HCT116 (cell line): ENCODE measurements at regions not wholly inside any gene's neighbourhood (a gene's known extent, or its start where the extent isn't known, plus 50 kb on each side); places are given as distances from the start of the nearest gene placed in this dataset.

Experiments used
- ATAC-seq: fragments of 200-7000 bp; cut with Tn5 transposase; 2 replicates; pipeline ENCODE4 v1.9.1; 2020; ENCODE audit warnings: mild to moderate bottlenecking, moderate library complexity
- BruUV-seq: library from RNA; stranded (reverse); fragments of 400-500 nt; replicated peaks from 2 replicates; lab custom pipeline; 2021; lab: Mats Ljungman, UMichigan
- CTCF ChIA-PET: fragments of 300-600 bp; sonication (Branson Sonifier 250); formaldehyde crosslinking; loops from one replicate; lab custom pipeline; 2021; ENCODE audit warnings: antibody characterized with exemption; lab: Charles Lee
- POLR2A ChIA-PET: fragments of 300-600, 350-600 bp; sonication (Branson Sonifier 250); formaldehyde crosslinking; loops from one replicate; lab custom pipeline; 2021; ENCODE audit warnings: antibody characterized with exemption; lab: Charles Lee
- RAD21 ChIA-PET, 2 experiments: fragments of 300-600 bp; sonication (Branson Sonifier 250); formaldehyde crosslinking; loops; one replicate each; lab custom pipeline; 2023; ENCODE audit warnings: low total read pairs in 2 of 2; ENCODE audit not compliant: uncharacterized antibody in 2 of 2, unreplicated experiment in 2 of 2, low non-redundant PET in 1 of 2; lab: Charles Lee
- DNase-seq: peaks from one replicate; pipeline ENCODE4 v3.0.0-alpha.2; 2010; ENCODE audit warnings: low read depth, low spot score
- H2AFZ ChIP-seq: fragments of 200-600 bp; shearing (Covaris generic), sonication (generic); 2 replicates; pipeline ENCODE4 v1.6.1; 2017; ENCODE audit warnings: low read depth, mixed run types, mixed read lengths, antibody characterized with exemption, low read length; ENCODE audit not compliant: poor library complexity, severe bottlenecking
- H3K27ac ChIP-seq: 2 replicates; pipeline ENCODE4 v1.5.1; 2012; ENCODE audit warnings: low read depth, low read length
- H3K27me3 ChIP-seq: fragments of 200-600 bp; sonication (generic); 2 replicates; pipeline ENCODE4 v1.6.1; 2016; ENCODE audit warnings: mixed run types, low read length, mixed read lengths; ENCODE audit not compliant: insufficient read depth
- H3K36me3 ChIP-seq, 2 experiments: fragments of 200-500 bp in 1 of 2; fragments of 200-600 bp in 1 of 2; sonication (Bioruptor generic) in 1 of 2; sonication (generic) in 1 of 2; 2 replicates each; pipeline versions ENCODE4 v1.5.1 to v1.6.1; 2014 to 2016; ENCODE audit warnings: low read length in 2 of 2, inconsistent platforms in 1 of 2, mixed read lengths in 1 of 2, mixed run types in 1 of 2; ENCODE audit not compliant: insufficient read depth in 2 of 2, control insufficient read depth in 1 of 2
- H3K4me1 ChIP-seq, 2 experiments: fragments of 200-600 bp in 1 of 2; sonication (generic) in 1 of 2; 2 replicates each; pipeline versions ENCODE4 v1.5.1 to v1.6.1; 2012 to 2017; ENCODE audit warnings: low read length in 2 of 2, inconsistent platforms in 1 of 2, mild to moderate bottlenecking in 1 of 2, mixed read lengths in 1 of 2, mixed run types in 1 of 2, moderate library complexity in 1 of 2; ENCODE audit not compliant: insufficient read depth in 2 of 2, control insufficient read depth in 1 of 2
- H3K4me2 ChIP-seq: fragments of 200-600 bp; sonication (generic); 2 replicates; pipeline ENCODE4 v1.6.1; 2017; ENCODE audit warnings: mixed run types, low read length, mixed read lengths
- H3K4me3 ChIP-seq, 2 experiments: fragments of 200-600 bp in 1 of 2; sonication (generic) in 1 of 2; replicated peaks in 1 of 2; 2 replicates each; pipeline ENCODE4 v1.5.1; 2011 to 2016; ENCODE audit warnings: low read length in 2 of 2, control low read depth in 1 of 2, low read depth in 1 of 2, mild to moderate bottlenecking in 1 of 2, mixed read lengths in 1 of 2, mixed run types in 1 of 2
- H3K79me2 ChIP-seq: fragments of 200-600 bp; sonication (generic); 2 replicates; pipeline ENCODE4 v1.6.1; 2017; ENCODE audit warnings: mild to moderate bottlenecking, mixed run types, low read length, moderate library complexity, mixed read lengths; ENCODE audit not compliant: insufficient read depth
- H3K9ac ChIP-seq: fragments of 200-600 bp; sonication (generic); 2 replicates; pipeline ENCODE4 v1.6.1; 2016; ENCODE audit warnings: low read length, mixed read lengths
- H3K9me2 ChIP-seq: fragments of 200-600 bp; sonication (generic), shearing (Covaris generic); 2 replicates; pipeline ENCODE4 v1.6.1; 2017; ENCODE audit warnings: mixed run types, mild to moderate bottlenecking, moderate library complexity; ENCODE audit not compliant: insufficient read depth
- H3K9me3 ChIP-seq, 2 experiments: fragments of 200-500 bp in 1 of 2; fragments of 200-600 bp in 1 of 2; sonication (Bioruptor generic) in 1 of 2; sonication (generic) in 1 of 2; 2 replicates each; pipeline ENCODE4 v1.6.1; 2014 to 2017; ENCODE audit warnings: low read length in 2 of 2, mixed read lengths in 2 of 2, inconsistent platforms in 1 of 2, low read depth in 1 of 2, mild to moderate bottlenecking in 1 of 2, mixed run types in 1 of 2, moderate library complexity in 1 of 2; ENCODE audit not compliant: control insufficient read depth in 1 of 2, insufficient read depth in 1 of 2
- H4K20me1 ChIP-seq: fragments of 200-600 bp; sonication (generic), shearing (Covaris generic); 2 replicates; pipeline ENCODE4 v1.6.1; 2017; ENCODE audit warnings: mixed run types, mild to moderate bottlenecking, moderate library complexity; ENCODE audit not compliant: insufficient read depth
- CBX3 ChIP-seq: IDR thresholded peaks from 2 replicates; pipeline ENCODE4 v1.6.1; 2012; ENCODE audit warnings: low read depth
- CEBPB ChIP-seq: IDR thresholded peaks from 2 replicates; pipeline ENCODE4 v1.6.1; 2012; ENCODE audit warnings: low read depth
- EGR1 ChIP-seq: IDR thresholded peaks from 2 replicates; pipeline ENCODE4 v1.6.1; 2012; ENCODE audit warnings: low read depth
- EZH2phosphoT487 ChIP-seq: fragments of 200-600 bp; IDR thresholded peaks from 2 replicates; pipeline ENCODE4 v1.6.1; 2018; ENCODE audit warnings: antibody characterized with exemption, borderline replicate concordance
- JUND ChIP-seq: IDR thresholded peaks from 2 replicates; pipeline ENCODE4 v1.6.1; 2012
- POLR2AphosphoS5 ChIP-seq: IDR thresholded peaks from 2 replicates; pipeline ENCODE4 v1.6.1; 2011; ENCODE audit warnings: mild to moderate bottlenecking, low read depth, low read length, moderate library complexity
- SIN3A ChIP-seq: IDR thresholded peaks from 2 replicates; pipeline ENCODE4 v1.6.1; 2012; ENCODE audit warnings: low read depth
- TCF7L2 ChIP-seq: IDR thresholded peaks from 2 replicates; pipeline ENCODE4 v1.7.0; 2011; ENCODE audit warnings: borderline replicate concordance, inconsistent platforms; ENCODE audit not compliant: insufficient read depth, insufficient read length; ENCODE audit errors: extremely low read depth
- ZFX ChIP-seq: fragments of 450-650 bp; IDR thresholded peaks from 2 replicates; pipeline ENCODE4 v1.6.1; 2017
- ZNF274 ChIP-seq: fragments of 200-500 bp; sonication (Bioruptor generic); IDR thresholded peaks from 2 replicates; pipeline ENCODE4 v1.6.1; 2014; ENCODE audit warnings: mild to moderate bottlenecking, low read depth, low read length, inconsistent platforms
- intact Hi-C: fragments of 100-400 bp; cut with micrococcal nuclease; formaldehyde crosslinking; loops from 2 replicates; pipeline ENCODE4 v1.10.0; 2022
- TF ChIP-seq, protein P1 (sequence below): IDR thresholded peaks from 2 replicates; pipeline ENCODE4 v1.6.1; 2012; ENCODE audit warnings: low read depth

DNA sequence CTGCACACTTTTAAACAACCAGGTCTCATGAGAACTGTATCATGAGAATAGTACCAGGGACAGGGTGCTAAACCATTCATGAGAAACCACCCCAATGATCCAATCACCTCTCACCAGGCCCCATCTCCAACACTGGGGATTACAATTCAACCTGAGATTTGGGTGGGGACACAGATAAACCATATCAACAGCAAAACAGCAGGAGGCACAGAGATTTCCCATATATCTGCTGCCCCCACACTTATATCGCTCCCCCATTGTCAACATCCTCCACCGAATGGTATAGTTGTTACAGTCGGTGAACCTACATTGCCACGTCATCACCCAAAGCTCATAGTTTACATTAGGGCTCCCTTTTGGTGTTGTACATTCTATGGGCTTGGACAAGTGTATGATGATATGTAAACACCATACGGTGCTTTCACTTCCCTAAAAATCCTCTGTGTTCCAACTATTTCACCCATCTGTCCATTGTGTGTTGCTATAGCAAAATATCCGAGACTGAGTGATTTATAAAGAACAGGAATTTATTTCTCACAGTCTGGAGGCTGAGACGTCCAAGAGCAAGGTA lies 224.8 kb downstream of the FAM43A start:
- no TSS peak for BruUV-seq
- Histone ChIP-seq H3K9ac (no peak overlapping the region), H4K20me1 (no peaks in the 10 kb centered on the region), H3K36me3 (no peaks in the 10 kb centered on the region), H3K4me1 (no peaks in the 10 kb centered on the region), H3K79me2 (no peaks in the 10 kb centered on the region), H3K4me3 (no peak overlapping the region)
- DNase-seq, result no peak
- ChIA-PET POLR2A (no interaction called here), CTCF (no interaction called here)
- TF ChIP-seq, protein P1, sequence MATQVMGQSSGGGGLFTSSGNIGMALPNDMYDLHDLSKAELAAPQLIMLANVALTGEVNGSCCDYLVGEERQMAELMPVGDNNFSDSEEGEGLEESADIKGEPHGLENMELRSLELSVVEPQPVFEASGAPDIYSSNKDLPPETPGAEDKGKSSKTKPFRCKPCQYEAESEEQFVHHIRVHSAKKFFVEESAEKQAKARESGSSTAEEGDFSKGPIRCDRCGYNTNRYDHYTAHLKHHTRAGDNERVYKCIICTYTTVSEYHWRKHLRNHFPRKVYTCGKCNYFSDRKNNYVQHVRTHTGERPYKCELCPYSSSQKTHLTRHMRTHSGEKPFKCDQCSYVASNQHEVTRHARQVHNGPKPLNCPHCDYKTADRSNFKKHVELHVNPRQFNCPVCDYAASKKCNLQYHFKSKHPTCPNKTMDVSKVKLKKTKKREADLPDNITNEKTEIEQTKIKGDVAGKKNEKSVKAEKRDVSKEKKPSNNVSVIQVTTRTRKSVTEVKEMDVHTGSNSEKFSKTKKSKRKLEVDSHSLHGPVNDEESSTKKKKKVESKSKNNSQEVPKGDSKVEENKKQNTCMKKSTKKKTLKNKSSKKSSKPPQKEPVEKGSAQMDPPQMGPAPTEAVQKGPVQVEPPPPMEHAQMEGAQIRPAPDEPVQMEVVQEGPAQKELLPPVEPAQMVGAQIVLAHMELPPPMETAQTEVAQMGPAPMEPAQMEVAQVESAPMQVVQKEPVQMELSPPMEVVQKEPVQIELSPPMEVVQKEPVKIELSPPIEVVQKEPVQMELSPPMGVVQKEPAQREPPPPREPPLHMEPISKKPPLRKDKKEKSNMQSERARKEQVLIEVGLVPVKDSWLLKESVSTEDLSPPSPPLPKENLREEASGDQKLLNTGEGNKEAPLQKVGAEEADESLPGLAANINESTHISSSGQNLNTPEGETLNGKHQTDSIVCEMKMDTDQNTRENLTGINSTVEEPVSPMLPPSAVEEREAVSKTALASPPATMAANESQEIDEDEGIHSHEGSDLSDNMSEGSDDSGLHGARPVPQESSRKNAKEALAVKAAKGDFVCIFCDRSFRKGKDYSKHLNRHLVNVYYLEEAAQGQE, result no peak
- TF ChIP-seq CBX3 (no peak), EGR1 (no peak), EZH2phosphoT487 (no peak), POLR2AphosphoS5 (no peak), JUND (no peak), ZFX (no peak), CEBPB (no peak), SIN3A (no peak), TCF7L2 (no peak), ZNF274 (no peak)
- TF ChIP-seq, all 23 proteins: peak for 0
- H3K27me3 ChIP-seq, result no peaks in the 10 kb centered on the region
- intact Hi-C loops, result no loop called here
- no peak overlapping the region for H3K27ac ChIP-seq
- RAD21 ChIA-PET, result no interaction called here
- no peak overlapping the region for H2AFZ ChIP-seq
- no peaks in the 10 kb centered on the region for H3K9me2 ChIP-seq
- ATAC-seq, result no peak
- H3K4me2 ChIP-seq, result no peak overlapping the region
- no peaks in the 10 kb centered on the region for H3K9me3 ChIP-seq
